Endothelial cell of umbilical vein (primary cell): ENCODE measurements at regions not wholly inside any gene's neighbourhood (a gene's known extent, or its start where the extent isn't known, plus 50 kb on each side); places are given as distances from the start of the nearest gene placed in this dataset.

Experiments
- BruUV-seq: library from RNA; stranded (reverse); fragments of 400-500 nt; replicated peaks from 2 replicates; lab custom pipeline; 2021; lab: Mats Ljungman, UMichigan
- CTCF ChIA-PET: fragments of 300-600, 350-600 bp; sonication (Branson Sonifier 250); formaldehyde crosslinking; loops from one replicate; lab custom pipeline; 2021; ENCODE audit warnings: antibody characterized with exemption, inconsistent platforms; lab: Charles Lee
- POLR2A ChIA-PET: fragments of 300-600, 350-600 bp; sonication (Branson Sonifier 250); formaldehyde crosslinking; loops from one replicate; lab custom pipeline; 2021; ENCODE audit warnings: antibody characterized with exemption, inconsistent platforms; lab: Charles Lee
- DNase-seq: peaks from one replicate; pipeline ENCODE4 v3.0.0-alpha.2; 2011; ENCODE audit warnings: low read depth, low spot score
- FAIRE-seq: peaks from 2 replicates; lab custom pipeline; 2011; peaks lifted over from hg19 to GRCh38; lab: Jason Lieb, UNC
- H2AFZ ChIP-seq: 2 replicates; pipeline ENCODE4 v1.6.0; 2012; ENCODE audit warnings: low read depth, low read length, control low read depth, inconsistent platforms
- H3K27ac ChIP-seq: 2 replicates; pipeline ENCODE4 v1.5.1; 2011; ENCODE audit warnings: low read depth, mild to moderate bottlenecking, control low read depth, low read length, moderate library complexity; ENCODE audit not compliant: insufficient read depth
- H3K27me3 ChIP-seq, 2 experiments: 2 replicates each; pipeline versions ENCODE4 v1.6.0 to v1.6.1; 2011; ENCODE audit warnings: low read length in 2 of 2, mixed read lengths in 1 of 2; ENCODE audit not compliant: control insufficient read depth in 2 of 2, insufficient read depth in 2 of 2
- H3K36me3 ChIP-seq, 2 experiments: 2 replicates in 1 of 2; 3 replicates in 1 of 2; pipeline ENCODE4 v1.5.1; 2011; ENCODE audit warnings: low read length in 2 of 2, mild to moderate bottlenecking in 1 of 2, moderate library complexity in 1 of 2; ENCODE audit not compliant: control insufficient read depth in 2 of 2, insufficient read depth in 2 of 2; ENCODE audit errors: extremely low read depth in 1 of 2
- H3K4me1 ChIP-seq: 3 replicates; pipeline ENCODE4 v1.5.1; 2011; ENCODE audit warnings: mild to moderate bottlenecking, low read length; ENCODE audit not compliant: control insufficient read depth, insufficient read depth; ENCODE audit errors: extremely low read depth
- H3K4me2 ChIP-seq: 2 replicates; pipeline ENCODE4 v1.6.1; 2011; ENCODE audit warnings: low read length, control low read depth, mixed read lengths; ENCODE audit not compliant: insufficient read depth
- H3K4me3 ChIP-seq, 3 experiments: fragments of 200-600 bp in 1 of 3; sonication (generic), shearing (Covaris generic) in 1 of 3; replicated peaks in 1 of 3; 2 replicates each; pipeline ENCODE4 v1.5.1; 2011 to 2016; ENCODE audit warnings: control low read depth in 3 of 3, low read length in 3 of 3, mild to moderate bottlenecking in 2 of 3, inconsistent platforms in 1 of 3, low read depth in 1 of 3, moderate library complexity in 1 of 3; ENCODE audit not compliant: insufficient read depth in 1 of 3
- H3K79me2 ChIP-seq: 2 replicates; pipeline ENCODE4 v1.6.0; 2012; ENCODE audit warnings: low read length, inconsistent platforms; ENCODE audit not compliant: control insufficient read depth, insufficient read depth
- H3K9ac ChIP-seq: replicated peaks from 2 replicates; pipeline ENCODE3; 2011; ENCODE audit warnings: low read length, control low read depth; ENCODE audit not compliant: insufficient read depth; ENCODE audit errors: extremely low read depth
- H3K9me1 ChIP-seq: replicated peaks from 3 replicates; pipeline ENCODE4 v1.6.0; 2011; ENCODE audit warnings: mild to moderate bottlenecking, low read length; ENCODE audit not compliant: control insufficient read depth, insufficient read depth; ENCODE audit errors: extremely low read depth
- H3K9me3 ChIP-seq: replicated peaks from 2 replicates; pipeline ENCODE4 v1.5.1; 2012; ENCODE audit warnings: low read length, inconsistent platforms; ENCODE audit not compliant: control insufficient read depth, insufficient read depth
- H4K20me1 ChIP-seq: replicated peaks from 2 replicates; pipeline ENCODE3; 2011; ENCODE audit warnings: mild to moderate bottlenecking, low read length; ENCODE audit not compliant: control insufficient read depth, insufficient read depth; ENCODE audit errors: extremely low read depth
- EZH2 ChIP-seq: IDR thresholded peaks from 2 replicates; pipeline ENCODE4 v1.6.1; 2012; ENCODE audit warnings: borderline replicate concordance, low read depth, mild to moderate bottlenecking, moderate library complexity, low read length, inconsistent platforms; ENCODE audit not compliant: severe bottlenecking
- FOS ChIP-seq: IDR thresholded peaks from 2 replicates; pipeline ENCODE4 v1.6.1; 2011; ENCODE audit warnings: mild to moderate bottlenecking, low read length, moderate library complexity, borderline replicate concordance; ENCODE audit not compliant: insufficient read depth
- GATA2 ChIP-seq: IDR thresholded peaks from 2 replicates; pipeline ENCODE4 v1.7.0; 2011; ENCODE audit warnings: low read depth, mild to moderate bottlenecking, moderate library complexity, mixed read lengths, low read length; ENCODE audit not compliant: insufficient read length, insufficient read depth
- JUN ChIP-seq: IDR thresholded peaks from 2 replicates; pipeline ENCODE4 v1.6.1; 2011; ENCODE audit warnings: borderline replicate concordance, low read depth; ENCODE audit not compliant: insufficient read length, insufficient read depth
- MYC ChIP-seq: IDR thresholded peaks from one replicate; pipeline ENCODE4 v1.6.1; 2011; ENCODE audit warnings: mild to moderate bottlenecking, low read depth, low read length
- POLR2A ChIP-seq: IDR thresholded peaks from 2 replicates; pipeline ENCODE4 v1.6.1; 2012; ENCODE audit warnings: low read depth, mild to moderate bottlenecking, control low read depth, low read length
- POLR2AphosphoS5 ChIP-seq: IDR thresholded peaks from 2 replicates; pipeline ENCODE4 v1.6.1; 2012; ENCODE audit warnings: low read depth, mild to moderate bottlenecking, control low read depth, low read length, moderate library complexity; ENCODE audit not compliant: insufficient read depth
- dilution Hi-C: fragments of 300-500 bp; cut with MboI; formaldehyde crosslinking; loops from one replicate; pipeline ENCODE4 v1.15.0; 2019; ENCODE audit warnings: low sequenced_read_pairs; ENCODE audit not compliant: extremely low pct_ligation_motif_present
- intact Hi-C: fragments of 100-400 bp; cut with micrococcal nuclease; formaldehyde crosslinking; loops from one replicate; pipeline ENCODE4 v1.10.0; 2022
- TF ChIP-seq, protein P1 (sequence below): IDR thresholded peaks from 2 replicates; pipeline ENCODE4 v1.6.1; 2011; ENCODE audit not compliant: insufficient read depth, insufficient read length
- TF ChIP-seq, protein P2 (sequence below), 2 donors: IDR thresholded peaks; 1 replicate in 1 of 2; 2 replicates in 1 of 2; pipeline ENCODE4 v1.5.1; 2011; ENCODE audit warnings: low read length in 2 of 2, mild to moderate bottlenecking in 2 of 2, moderate library complexity in 2 of 2, control low read depth in 1 of 2, inconsistent platforms in 1 of 2, low read depth in 1 of 2; ENCODE audit not compliant: insufficient read depth in 1 of 2; ENCODE audit errors: extremely low read depth in 1 of 2

DNA sequence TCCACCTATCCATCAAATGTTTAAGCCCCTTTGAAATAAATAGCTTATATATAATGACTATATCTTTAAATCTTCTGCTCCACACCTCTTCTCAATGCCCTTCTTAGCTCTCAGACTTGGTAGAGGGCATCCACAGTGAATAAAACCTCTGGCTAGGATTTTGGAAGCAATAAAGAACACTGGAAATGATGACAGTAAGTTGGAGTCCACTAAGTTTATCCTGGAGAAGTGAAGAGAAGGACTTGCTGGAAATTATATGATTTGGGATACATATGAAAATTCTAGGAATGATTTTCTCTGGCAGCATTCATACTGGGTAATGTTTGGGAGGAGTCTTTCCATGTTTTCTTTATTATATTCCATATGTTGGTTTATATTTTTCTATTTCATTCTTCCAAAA lies 133.5 kb upstream of the KL start:
- no peak for TF ChIP-seq EZH2
- no peak for TF ChIP-seq POLR2A
- TF ChIP-seq POLR2AphosphoS5: no peak
- no peak for TF ChIP-seq GATA2
- TF ChIP-seq, protein P1, sequence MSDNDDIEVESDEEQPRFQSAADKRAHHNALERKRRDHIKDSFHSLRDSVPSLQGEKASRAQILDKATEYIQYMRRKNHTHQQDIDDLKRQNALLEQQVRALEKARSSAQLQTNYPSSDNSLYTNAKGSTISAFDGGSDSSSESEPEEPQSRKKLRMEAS: no peak
- TF ChIP-seq, protein P2, sequence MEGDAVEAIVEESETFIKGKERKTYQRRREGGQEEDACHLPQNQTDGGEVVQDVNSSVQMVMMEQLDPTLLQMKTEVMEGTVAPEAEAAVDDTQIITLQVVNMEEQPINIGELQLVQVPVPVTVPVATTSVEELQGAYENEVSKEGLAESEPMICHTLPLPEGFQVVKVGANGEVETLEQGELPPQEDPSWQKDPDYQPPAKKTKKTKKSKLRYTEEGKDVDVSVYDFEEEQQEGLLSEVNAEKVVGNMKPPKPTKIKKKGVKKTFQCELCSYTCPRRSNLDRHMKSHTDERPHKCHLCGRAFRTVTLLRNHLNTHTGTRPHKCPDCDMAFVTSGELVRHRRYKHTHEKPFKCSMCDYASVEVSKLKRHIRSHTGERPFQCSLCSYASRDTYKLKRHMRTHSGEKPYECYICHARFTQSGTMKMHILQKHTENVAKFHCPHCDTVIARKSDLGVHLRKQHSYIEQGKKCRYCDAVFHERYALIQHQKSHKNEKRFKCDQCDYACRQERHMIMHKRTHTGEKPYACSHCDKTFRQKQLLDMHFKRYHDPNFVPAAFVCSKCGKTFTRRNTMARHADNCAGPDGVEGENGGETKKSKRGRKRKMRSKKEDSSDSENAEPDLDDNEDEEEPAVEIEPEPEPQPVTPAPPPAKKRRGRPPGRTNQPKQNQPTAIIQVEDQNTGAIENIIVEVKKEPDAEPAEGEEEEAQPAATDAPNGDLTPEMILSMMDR (IDR thresholded peaks at IDR 0.05; ENCODE audit: extremely low read depth in 1 of 2, insufficient read depth in 1 of 2, low read depth in 1 of 2, low read length in 2 of 2): no peak
- no peak for TF ChIP-seq MYC
- no peak for TF ChIP-seq JUN
- no peak for TF ChIP-seq FOS
- Histone ChIP-seq H3K4me3 (no peak overlapping the region), H3K36me3 (no peaks in the 10 kb centered on the region), H3K4me1 (no peaks in the 10 kb centered on the region), H3K9me1 (no peaks in the 10 kb centered on the region), H3K9ac (no peak overlapping the region), H3K9me3 (no peaks in the 10 kb centered on the region), H2AFZ (no peak overlapping the region), H3K79me2 (no peaks in the 10 kb centered on the region), H3K4me2 (no peak overlapping the region), H4K20me1 (no peaks in the 10 kb centered on the region), H3K27me3 (peaks cover 2 to 10% of the 10 kb centered on the region in 2 experiments), H3K27ac (no peak overlapping the region)
- ChIA-PET POLR2A (no interaction called here), CTCF (interaction anchor here (1.0 kb wide), 1 partner anchor 31 kb away, joined by 3 read pairs; no protein-coding TSS in a partner anchor)
- no peak for DNase-seq
- dilution Hi-C loops (no loop called here), intact Hi-C loops (no loop called here)
- FAIRE-seq: no peak
- BruUV-seq: no TSS peak
